ENCODE measurements at regions not wholly inside any gene's neighbourhood (a gene's known extent, or its start where the extent isn't known, plus 50 kb on each side); places are given as distances from the start of the nearest gene placed in this dataset.

- no peak for DNase-seq
These were observed 259.7 kb upstream of the HABP2 start for GRCh38 chr10:113293167-113293566.

DNA sequence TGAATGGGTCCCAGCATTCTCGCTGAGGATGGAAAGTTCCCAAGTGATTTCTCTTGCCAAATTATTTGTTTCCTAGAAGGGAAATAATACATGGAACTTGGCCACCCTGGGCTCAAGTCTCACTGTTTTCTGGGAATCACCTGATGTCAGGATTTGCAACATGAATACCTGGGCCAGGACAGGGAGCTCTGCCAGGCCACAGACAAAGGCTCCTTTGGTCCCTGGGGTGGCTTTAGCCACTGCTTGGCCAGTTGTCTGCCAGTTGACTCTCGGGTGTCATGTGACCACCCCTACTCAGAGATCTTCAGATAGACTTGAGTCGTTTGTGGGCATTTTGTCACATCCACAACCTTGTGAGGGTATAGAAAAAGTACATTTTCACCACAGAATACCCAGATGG, 258.0 kb upstream of the HABP2 start:
- no peak for DNase-seq

DNA sequence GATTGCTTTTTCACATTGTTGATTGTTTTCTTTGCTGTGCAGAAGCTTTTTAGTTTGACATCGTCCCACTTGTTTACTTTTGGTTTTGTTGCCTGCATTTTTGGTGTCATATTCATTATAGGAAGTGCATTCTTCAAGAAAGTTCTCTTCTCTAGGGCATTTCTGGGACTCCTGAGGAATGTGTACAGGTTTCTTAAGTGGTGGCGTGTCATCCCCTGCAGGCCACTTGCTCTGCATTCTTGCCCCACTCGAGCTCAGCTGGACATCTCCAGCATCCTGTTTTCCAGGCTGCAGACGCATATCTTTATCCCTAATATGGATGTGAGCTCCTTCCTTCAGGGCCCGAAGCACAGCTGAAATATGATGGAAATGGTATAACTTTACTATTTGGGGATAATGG, 255.6 kb upstream of the HABP2 start:
- DNase-seq: no peak

- DNase-seq: no peak
These were observed 254.2 kb upstream of the HABP2 start for GRCh38 chr10:113298616-113299015.

GRCh38 chr10:113300201-113300600, 252.7 kb upstream of the HABP2 start:
- DNase-seq: no peak

- DNase-seq: no peak
These were observed 252.2 kb upstream of the HABP2 start for GRCh38 chr10:113300617-113301016.

GRCh38 chr10:113301342-113301984, 251.4 kb upstream of the HABP2 start:
- no peak for DNase-seq

GRCh38 chr10:113302062-113302461, 250.8 kb upstream of the HABP2 start:
- no peak for DNase-seq

DNA sequence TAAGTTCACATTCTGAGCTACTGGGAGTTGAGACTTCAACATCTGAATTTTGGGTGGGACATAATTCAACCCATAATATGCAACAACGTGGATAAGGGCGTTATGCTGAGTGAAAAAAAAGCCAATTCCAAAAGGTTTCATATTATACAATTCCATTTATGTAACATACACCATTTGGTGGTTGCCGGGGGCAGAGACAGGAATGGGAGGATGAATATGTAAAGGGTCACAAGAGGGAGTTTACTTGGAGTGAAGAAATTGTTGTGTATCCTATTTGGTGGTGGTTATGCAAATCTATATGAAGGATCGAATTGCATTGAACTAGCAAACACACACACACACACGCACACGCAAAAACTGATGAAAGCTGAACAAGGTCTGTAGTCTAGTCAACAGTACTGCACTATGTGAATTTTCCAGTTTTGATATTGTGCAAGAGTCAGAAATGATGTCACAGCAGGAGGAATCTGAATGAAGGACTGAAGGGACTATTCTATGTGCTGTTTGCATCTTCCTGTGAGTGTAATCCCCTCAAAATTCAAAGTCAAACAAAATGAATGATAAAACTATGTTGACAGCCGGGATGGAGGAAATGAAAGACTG, 249.2 kb upstream of the HABP2 start:
- DNase-seq: no peak

- no peak for DNase-seq
These were observed 248.1 kb upstream of the HABP2 start for GRCh38 chr10:113304726-113305125.

DNA sequence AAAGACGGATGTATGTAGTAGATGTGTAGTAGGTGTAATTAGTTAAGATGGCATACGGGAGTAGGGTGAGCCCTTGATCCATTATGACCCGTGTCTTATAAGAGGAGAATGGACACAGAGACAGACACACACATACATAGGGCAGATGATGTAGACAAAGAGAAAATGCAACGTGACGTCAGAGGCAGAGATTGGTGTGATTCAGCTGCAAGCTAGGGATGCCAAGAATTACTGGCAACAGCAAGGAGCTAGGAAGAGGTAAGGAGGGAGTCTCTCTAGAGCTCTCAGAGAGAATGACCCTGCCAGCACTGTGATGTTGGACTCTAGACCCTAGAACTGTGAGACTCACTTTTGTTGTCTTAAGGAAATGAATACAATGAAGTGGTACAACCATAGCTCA, 247.0 kb upstream of the HABP2 start:
- no peak for DNase-seq

DNA sequence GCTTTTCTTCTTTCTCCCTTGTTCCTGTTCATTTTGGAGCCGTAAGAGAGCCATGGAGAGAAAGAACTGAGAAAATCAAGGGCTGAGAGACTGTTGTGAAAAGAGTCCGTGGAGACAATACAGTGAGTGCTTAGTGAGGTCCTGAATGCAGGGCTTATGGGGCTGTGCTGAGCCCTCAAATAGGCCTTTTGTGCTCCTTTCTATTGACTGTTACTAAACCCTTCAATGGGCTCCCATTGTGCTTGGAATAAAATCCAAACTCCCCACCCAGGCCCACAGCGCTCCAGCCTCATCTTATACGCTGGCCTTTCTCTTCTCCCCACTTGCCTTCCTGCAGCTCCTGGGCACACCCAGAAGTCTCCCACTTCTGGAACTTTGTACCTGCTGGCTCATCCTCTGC, 243.1 kb upstream of the HABP2 start:
- no peak for DNase-seq

- DNase-seq: no peak
These were observed 242.5 kb upstream of the HABP2 start for GRCh38 chr10:113310347-113310746.

DNA sequence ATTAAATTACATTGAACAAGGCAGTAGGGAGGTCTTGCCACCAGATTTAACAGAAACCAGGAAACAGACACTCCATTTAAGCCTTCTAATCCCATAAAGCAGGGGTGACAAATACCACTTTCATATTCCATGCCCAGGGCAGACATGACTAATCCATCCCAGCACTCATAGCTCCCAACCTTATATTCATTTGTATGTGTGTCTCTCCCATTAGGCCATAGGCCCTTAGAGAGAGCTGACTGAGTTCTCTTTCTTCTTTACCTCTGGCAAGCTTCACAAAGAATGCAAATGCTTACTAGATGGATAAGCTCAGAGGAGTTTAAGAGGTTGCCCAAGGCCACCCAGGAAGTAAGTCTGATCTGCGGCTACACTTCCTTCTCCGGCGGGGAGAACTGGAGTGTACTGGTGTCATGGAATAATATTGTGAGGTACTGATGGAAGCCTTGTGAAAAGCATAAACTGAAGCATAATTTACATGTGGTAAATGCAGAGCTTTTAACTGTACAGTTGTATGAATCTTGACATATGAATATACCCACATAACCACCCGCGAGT, 239.7 kb upstream of the HABP2 start:
- no peak for DNase-seq

DNA sequence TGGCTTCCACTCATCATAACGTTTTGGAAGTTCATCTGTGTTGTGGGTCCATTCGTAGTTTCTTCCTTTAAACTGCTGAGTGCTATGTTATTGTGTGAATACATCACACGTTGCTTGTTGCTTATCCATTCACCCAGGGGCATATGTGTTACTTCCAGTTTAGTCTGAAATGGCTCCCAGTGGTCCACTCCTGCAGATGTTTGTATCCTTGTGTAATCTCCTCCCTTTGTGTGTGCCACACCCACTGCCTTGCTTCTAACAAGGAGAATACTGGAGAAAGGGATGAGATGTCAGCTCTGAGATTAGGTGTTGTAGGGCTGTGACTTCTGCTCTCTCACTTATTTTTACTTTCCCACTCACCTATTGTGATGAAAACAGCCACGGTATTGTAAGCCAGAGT, 239.1 kb upstream of the HABP2 start:
- DNase-seq: no peak

- no peak for DNase-seq
These were observed 236.3 kb upstream of the HABP2 start for GRCh38 chr10:113316506-113316905.

- no peak for DNase-seq
These were observed 235.4 kb upstream of the HABP2 start for GRCh38 chr10:113317489-113317888.

DNA sequence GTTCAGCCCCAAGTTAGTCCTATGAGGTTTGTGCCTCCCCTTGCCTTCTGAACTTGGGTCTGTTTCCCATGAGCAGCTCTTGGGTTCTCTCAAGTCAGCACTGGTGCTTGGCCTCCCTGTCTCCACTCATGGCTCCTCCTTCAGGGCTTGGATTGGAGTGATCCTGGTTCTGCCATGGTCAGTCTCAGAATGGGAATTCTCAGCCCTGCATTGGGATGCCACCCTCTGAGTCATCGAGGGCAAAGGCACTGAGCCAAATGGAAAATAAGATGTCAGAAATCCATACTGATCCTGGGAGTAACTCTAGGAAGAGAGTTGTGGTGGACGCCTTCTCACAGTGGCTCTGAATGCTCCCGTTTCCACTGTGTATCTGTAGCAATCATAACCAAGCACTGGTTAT, 233.4 kb upstream of the HABP2 start:
- no peak for DNase-seq

GRCh38 chr10:113320211-113320610, 232.6 kb upstream of the HABP2 start:
- DNase-seq: no peak

GRCh38 chr10:113320987-113321386, 231.9 kb upstream of the HABP2 start:
- DNase-seq: no peak

DNA sequence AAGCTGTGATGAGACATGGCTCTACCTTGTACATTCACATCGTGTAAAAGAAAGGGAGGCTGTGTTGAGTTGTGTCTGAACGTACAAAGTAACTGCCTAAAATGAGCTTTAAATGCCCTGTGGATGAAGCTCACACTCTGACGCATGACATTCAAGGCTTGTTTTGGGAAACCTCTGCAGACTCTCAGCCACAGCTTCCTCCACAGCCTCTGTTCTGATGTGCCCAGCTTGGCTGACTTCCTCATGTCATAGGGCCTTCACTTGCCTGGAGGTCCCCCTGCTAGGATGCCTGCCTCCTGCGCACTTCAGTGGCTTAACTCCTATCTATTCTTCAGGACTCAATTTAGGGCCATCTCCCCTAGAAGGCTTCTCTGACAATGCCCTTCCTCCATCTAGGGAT, 230.0 kb upstream of the HABP2 start:
- no peak for DNase-seq

DNA sequence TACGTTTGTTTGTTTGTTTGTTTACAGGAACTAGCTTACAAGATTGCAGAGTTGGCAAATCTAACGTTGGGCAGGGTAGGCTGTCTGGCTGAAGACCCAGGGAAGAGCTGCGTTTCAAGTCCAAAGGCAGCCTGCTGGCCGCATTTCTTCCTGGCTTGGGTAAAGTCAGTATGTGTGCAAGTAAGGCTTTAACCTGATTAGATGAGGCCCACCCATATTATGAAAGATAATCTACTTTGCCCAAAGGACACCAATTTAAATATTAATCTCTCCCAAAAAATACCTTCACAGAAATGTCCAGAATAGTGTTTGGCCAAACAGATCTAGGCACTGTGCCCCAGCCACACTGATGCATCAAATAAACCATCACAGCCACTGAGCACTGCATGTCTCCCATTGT, 228.9 kb upstream of the HABP2 start:
- no peak for DNase-seq

DNA sequence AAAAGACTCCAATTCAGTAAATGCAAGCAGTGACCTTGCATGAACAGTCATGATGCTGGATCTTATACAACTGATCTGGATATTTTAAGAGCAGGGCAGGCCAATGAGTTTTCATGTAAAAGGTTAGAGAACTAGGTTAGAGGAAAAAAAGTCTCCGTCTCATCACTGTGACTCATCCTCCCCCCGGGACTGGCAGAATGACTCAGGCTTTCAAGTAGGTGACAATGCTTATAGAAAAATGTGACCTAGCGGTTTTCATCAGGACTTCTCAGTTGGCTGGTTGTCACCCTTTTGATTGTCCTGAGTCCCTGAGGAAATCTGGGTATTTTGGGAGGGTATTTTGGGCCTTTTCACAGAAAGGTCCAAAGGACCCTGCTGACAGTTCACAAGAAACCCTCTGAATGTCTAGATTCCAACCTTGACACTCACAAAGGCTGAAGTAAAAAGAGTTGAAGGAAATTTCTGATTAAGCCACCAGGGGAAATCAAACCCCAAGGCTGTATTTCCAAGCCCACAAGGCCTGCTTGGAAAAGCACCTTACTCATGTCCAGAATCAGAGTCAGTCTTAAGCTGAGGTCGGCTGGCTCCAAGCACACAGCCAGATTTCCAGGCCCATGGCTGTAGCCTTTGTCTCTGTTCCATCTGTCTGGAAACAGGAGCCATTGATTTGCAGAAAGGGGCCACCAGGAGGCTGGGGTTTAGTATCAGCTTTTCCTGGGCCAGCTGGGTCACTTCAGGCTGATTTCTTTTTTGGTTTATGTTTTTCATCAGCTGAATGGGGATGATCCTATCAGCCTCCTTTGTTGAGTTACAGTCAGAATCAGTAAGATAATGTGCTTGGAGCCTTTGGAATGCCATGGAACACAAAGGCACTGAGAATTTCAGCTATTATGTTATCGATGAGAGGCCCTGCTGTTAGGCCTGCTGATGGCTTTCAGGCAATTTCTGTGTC, 226.4 kb upstream of the HABP2 start:
- no peak for DNase-seq

- no peak for DNase-seq
These were observed 223.7 kb upstream of the HABP2 start for GRCh38 chr10:113329121-113329596.

Data from NCI-H524 treated with DMSO at 0.1 percent for 48 hours (cell line).